CD14-positive monocyte (primary cell): ENCODE measurements at regions not wholly inside any gene's neighbourhood (a gene's known extent, or its start where the extent isn't known, plus 50 kb on each side); places are given as distances from the start of the nearest gene placed in this dataset.

Source experiments
- DNase-seq, 3 donors: peaks; one replicate each; pipeline ENCODE4 v3.0.0-alpha.2; 2011 to 2022
- H2AFZ ChIP-seq: 2 replicates; pipeline ENCODE4 v1.6.0; 2012; ENCODE audit warnings: mild to moderate bottlenecking, low read depth, low read length, inconsistent platforms; ENCODE audit not compliant: insufficient read depth, poor library complexity, severe bottlenecking
- H3K27ac ChIP-seq, 2 donors: 1 replicate in 1 of 2; 2 replicates in 1 of 2; pipeline ENCODE4 v1.5.1; 2012 to 2013; ENCODE audit warnings: low read length in 2 of 2, control low read depth in 1 of 2, inconsistent platforms in 1 of 2, low read depth in 1 of 2, mild to moderate bottlenecking in 1 of 2
- H3K27me3 ChIP-seq, 2 donors: one replicate each; pipeline versions ENCODE4 v1.6.0 to v1.6.1; 2011 to 2013; ENCODE audit warnings: low read length in 2 of 2; ENCODE audit not compliant: control insufficient read depth in 2 of 2, insufficient read depth in 2 of 2
- H3K36me3 ChIP-seq, 2 donors: replicated peaks in 1 of 2; 1 replicate in 1 of 2; 2 replicates in 1 of 2; pipeline versions ENCODE4 v1.5.1 to v1.6.1; 2012 to 2013; ENCODE audit warnings: low read length in 2 of 2, control low read depth in 1 of 2, inconsistent platforms in 1 of 2, mild to moderate bottlenecking in 1 of 2; ENCODE audit not compliant: insufficient read depth in 2 of 2, control insufficient read depth in 1 of 2
- H3K4me1 ChIP-seq, 2 donors: 1 replicate in 1 of 2; 2 replicates in 1 of 2; pipeline versions ENCODE4 v1.5.1 to v1.6.1; 2012 to 2013; ENCODE audit warnings: low read length in 2 of 2, control low read depth in 1 of 2, inconsistent platforms in 1 of 2, mild to moderate bottlenecking in 1 of 2, moderate library complexity in 1 of 2; ENCODE audit not compliant: insufficient read depth in 2 of 2, control insufficient read depth in 1 of 2
- H3K4me2 ChIP-seq: replicated peaks from 2 replicates; pipeline ENCODE3; 2012; ENCODE audit warnings: low read length, moderate library complexity, mild to moderate bottlenecking; ENCODE audit not compliant: poor library complexity, severe bottlenecking; ENCODE audit errors: extremely low read depth
- H3K4me3 ChIP-seq, 3 experiments: fragments of 200-600 bp in 1 of 3; sonication (generic) in 1 of 3; replicated peaks in 1 of 3; 1 replicate in 2 of 3; 2 replicates in 1 of 3; pipeline ENCODE4 v1.5.1; 2011 to 2013; ENCODE audit warnings: low read length in 3 of 3, mild to moderate bottlenecking in 3 of 3, control low read depth in 2 of 3, low read depth in 2 of 3, inconsistent platforms in 1 of 3, moderate library complexity in 1 of 3
- H3K79me2 ChIP-seq: 2 replicates; pipeline ENCODE4 v1.6.0; 2012; ENCODE audit warnings: mild to moderate bottlenecking, control low read depth, inconsistent platforms, low read length, moderate library complexity; ENCODE audit not compliant: insufficient read depth
- H3K9ac ChIP-seq: 2 replicates; pipeline ENCODE4 v1.6.0; 2017; ENCODE audit warnings: low read length, mild to moderate bottlenecking; ENCODE audit not compliant: insufficient read depth, poor library complexity, severe bottlenecking
- H3K9me3 ChIP-seq, 2 donors: replicated peaks in 1 of 2; 1 replicate in 1 of 2; 2 replicates in 1 of 2; pipeline versions ENCODE4 v1.5.1 to v1.6.1; 2012 to 2013; ENCODE audit warnings: low read length in 2 of 2, control low read depth in 1 of 2; ENCODE audit not compliant: control insufficient read depth in 1 of 2, insufficient read depth in 1 of 2
- H4K20me1 ChIP-seq: 2 replicates; pipeline ENCODE4 v1.6.0; 2012; ENCODE audit warnings: mild to moderate bottlenecking, low read length, control low read depth, moderate library complexity; ENCODE audit not compliant: insufficient read depth
- H3K27ac Mint-ChIP-seq, 7 donors: one replicate each; pipeline ENCODE4 v1.8.0; 2020; ENCODE audit warnings: mild to moderate bottlenecking in 7 of 7, mixed read lengths in 7 of 7, moderate library complexity in 6 of 7, inconsistent platforms in 2 of 7
- H3K27me3 Mint-ChIP-seq, 3 donors: one replicate each; pipeline ENCODE4 v1.8.0; 2021 to 2022; ENCODE audit warnings: low read depth in 3 of 3, mild to moderate bottlenecking in 3 of 3, mixed read lengths in 3 of 3, moderate library complexity in 3 of 3, inconsistent platforms in 1 of 3
- H3K36me3 Mint-ChIP-seq, 2 donors: one replicate each; pipeline ENCODE4 v1.8.0; 2020; ENCODE audit warnings: mixed read lengths in 2 of 2, inconsistent platforms in 1 of 2, mild to moderate bottlenecking in 1 of 2
- H3K4me1 Mint-ChIP-seq: one replicate; pipeline ENCODE4 v1.8.0; 2020; ENCODE audit warnings: mild to moderate bottlenecking, mixed read lengths
- H3K4me3 Mint-ChIP-seq, 2 donors: one replicate each; pipeline ENCODE4 v1.8.0; 2020; ENCODE audit warnings: mild to moderate bottlenecking in 2 of 2, mixed read lengths in 2 of 2, moderate library complexity in 1 of 2
- H3K9me3 Mint-ChIP-seq, 7 donors: one replicate each; pipeline ENCODE4 v1.8.0; 2020 to 2022; ENCODE audit warnings: mixed read lengths in 7 of 7, mild to moderate bottlenecking in 6 of 7, moderate library complexity in 6 of 7, inconsistent platforms in 2 of 7
- WGBS: methylation state at CpG from one replicate; pipeline ENCODE4 v1.1.5; 2013; ENCODE audit warnings: missing lambda C conversion rate; ENCODE audit not compliant: insufficient coverage; 5-methylcytosine and 5-hydroxymethylcytosine counted together
- intact Hi-C, 2 donors: fragments of 100-400 bp; cut with micrococcal nuclease; formaldehyde crosslinking; loops; one replicate each; pipeline versions ENCODE4 v1.15.0 to v1.15.1; 2023
- TF ChIP-seq, protein P1 (sequence below): fragments of 200-600 bp; IDR thresholded peaks from one replicate; pipeline ENCODE4 v1.8.0; 2022; ENCODE audit warnings: antibody characterized with exemption, mild to moderate bottlenecking

- no peak for DNase-seq
- no peak overlapping the region for H3K9ac ChIP-seq
- no peaks in the 10 kb centered on the region for H3K9me3 ChIP-seq
- no peaks in the 10 kb centered on the region for H3K79me2 ChIP-seq
- no peak overlapping the region for H2AFZ ChIP-seq
- H3K9me3 Mint-ChIP-seq = peaks cover 0 to 3% (median 0%) of the 10 kb centered on the region in 7 donors
- H3K4me2 ChIP-seq = no peak overlapping the region
- 100% methylated on average over 1 of the region's 3 CpGs for WGBS
- no peaks in the 10 kb centered on the region for H3K36me3 ChIP-seq
- peaks cover 0 to 4% (median 2%) of the 10 kb centered on the region in 3 donors for H3K27me3 Mint-ChIP-seq
- no peak overlapping the region for H3K27ac ChIP-seq
- intact Hi-C loops = no loop called here
- H3K4me3 ChIP-seq = no peak overlapping the region
- no peaks in the 10 kb centered on the region for H3K27me3 ChIP-seq
- no peak overlapping the region for H3K27ac Mint-ChIP-seq
- H3K4me1 Mint-ChIP-seq = no peaks in the 10 kb centered on the region
- H3K4me3 Mint-ChIP-seq = no peak overlapping the region
- H3K4me1 ChIP-seq = no peaks in the 10 kb centered on the region
- H4K20me1 ChIP-seq = no peaks in the 10 kb centered on the region
- TF ChIP-seq, protein P1, sequence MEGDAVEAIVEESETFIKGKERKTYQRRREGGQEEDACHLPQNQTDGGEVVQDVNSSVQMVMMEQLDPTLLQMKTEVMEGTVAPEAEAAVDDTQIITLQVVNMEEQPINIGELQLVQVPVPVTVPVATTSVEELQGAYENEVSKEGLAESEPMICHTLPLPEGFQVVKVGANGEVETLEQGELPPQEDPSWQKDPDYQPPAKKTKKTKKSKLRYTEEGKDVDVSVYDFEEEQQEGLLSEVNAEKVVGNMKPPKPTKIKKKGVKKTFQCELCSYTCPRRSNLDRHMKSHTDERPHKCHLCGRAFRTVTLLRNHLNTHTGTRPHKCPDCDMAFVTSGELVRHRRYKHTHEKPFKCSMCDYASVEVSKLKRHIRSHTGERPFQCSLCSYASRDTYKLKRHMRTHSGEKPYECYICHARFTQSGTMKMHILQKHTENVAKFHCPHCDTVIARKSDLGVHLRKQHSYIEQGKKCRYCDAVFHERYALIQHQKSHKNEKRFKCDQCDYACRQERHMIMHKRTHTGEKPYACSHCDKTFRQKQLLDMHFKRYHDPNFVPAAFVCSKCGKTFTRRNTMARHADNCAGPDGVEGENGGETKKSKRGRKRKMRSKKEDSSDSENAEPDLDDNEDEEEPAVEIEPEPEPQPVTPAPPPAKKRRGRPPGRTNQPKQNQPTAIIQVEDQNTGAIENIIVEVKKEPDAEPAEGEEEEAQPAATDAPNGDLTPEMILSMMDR = no peak
- no peaks in the 10 kb centered on the region for H3K36me3 Mint-ChIP-seq
These were observed 234.3 kb downstream of the MYCN start for GRCh38 chr2:16174693-16175045.

DNA sequence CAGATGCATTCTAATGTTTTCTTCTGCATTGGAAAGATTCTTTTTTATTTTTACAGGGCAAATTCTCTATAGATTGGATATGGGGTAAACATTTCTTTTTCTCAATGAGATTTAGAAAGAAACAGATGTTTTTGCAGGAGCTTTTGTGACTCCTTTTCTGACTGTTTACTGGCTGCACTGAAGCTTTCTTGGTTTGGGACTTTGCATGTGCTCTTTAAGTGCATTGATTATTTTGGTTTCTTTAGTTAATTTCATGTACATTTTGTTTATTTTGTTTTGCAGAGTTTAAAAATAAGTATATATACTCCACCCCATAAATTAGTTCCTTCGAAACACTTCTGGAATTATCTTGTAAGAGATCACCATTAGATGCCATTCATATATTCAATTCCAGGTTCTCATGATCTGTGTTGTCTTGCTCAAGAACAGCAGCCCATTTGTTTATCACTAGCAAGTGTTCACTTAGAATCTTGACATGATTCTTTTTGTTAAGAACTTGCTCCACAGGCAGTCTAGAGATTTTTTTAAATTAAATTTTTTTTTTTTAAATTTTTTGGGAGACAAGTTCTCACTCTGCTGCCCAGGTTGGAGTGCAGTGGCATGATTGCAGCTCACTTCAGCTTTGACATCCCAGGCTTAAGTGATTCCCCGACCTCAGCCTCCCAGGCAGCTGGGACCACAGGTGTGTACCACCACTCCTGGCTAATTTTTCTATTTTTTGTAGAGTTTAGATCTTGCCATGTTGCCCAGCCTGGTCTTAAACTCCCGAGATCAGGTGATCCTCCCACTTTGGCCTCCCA, 233.7 kb downstream of the MYCN start:
- WGBS = 90% methylated on average over 2 of the region's 3 CpGs
- DNase-seq = no peak
- Histone ChIP-seq H3K27ac (no peak overlapping the region), H3K27me3 (no peaks in the 10 kb centered on the region), H3K9ac (no peak overlapping the region), H3K36me3 (no peaks in the 10 kb centered on the region), H3K4me1 (no peaks in the 10 kb centered on the region), H4K20me1 (no peaks in the 10 kb centered on the region), H3K79me2 (no peaks in the 10 kb centered on the region), H2AFZ (no peak overlapping the region), H3K4me2 (no peak overlapping the region), H3K9me3 (no peaks in the 10 kb centered on the region), H3K4me3 (no peak overlapping the region)
- Mint-ChIP-seq H3K27me3 (peaks cover 0 to 3% (median 2%) of the 10 kb centered on the region in 3 donors), H3K9me3 (peaks cover 0 to 5% (median 0%) of the 10 kb centered on the region in 7 donors), H3K4me1 (no peaks in the 10 kb centered on the region), H3K27ac (no peak overlapping the region), H3K4me3 (no peak overlapping the region), H3K36me3 (no peaks in the 10 kb centered on the region)
- intact Hi-C loops = no loop called here
- TF ChIP-seq, protein P1 = no peak
